ENCODE measurements at regions not wholly inside any gene's neighbourhood (a gene's known extent, or its start where the extent isn't known, plus 50 kb on each side); places are given as distances from the start of the nearest gene placed in this dataset.

GRCh38 chr1:57500136-57500830 is 76.4 kb upstream of the DAB1 start:
- no peak for DNase-seq (ENCODE audit: low read depth in 2 of 2)

GRCh38 chr1:57494530-57495079 is 70.7 kb upstream of the DAB1 start:
- DNase-seq (ENCODE audit: low read depth in 2 of 2), result no peak

GRCh38 chr1:57492586-57493226 is 68.8 kb upstream of the DAB1 start:
- no peak for DNase-seq (ENCODE audit: low read depth in 2 of 2)

- DNase-seq (ENCODE audit: low read depth in 2 of 2), result no peak
These were observed 65.6 kb upstream of the DAB1 start for GRCh38 chr1:57489358-57490036.

GRCh38 chr1:57485643-57486042 is 61.8 kb upstream of the DAB1 start:
- DNase-seq (ENCODE audit: low read depth in 2 of 2), result no peak

GRCh38 chr1:57483954-57484353 is 60.1 kb upstream of the DAB1 start:
- no peak for DNase-seq (ENCODE audit: low read depth in 2 of 2)

- no peak for DNase-seq (ENCODE audit: low read depth in 2 of 2)
These were observed 55.6 kb upstream of the DAB1 start for GRCh38 chr1:57479471-57479870.

- no peak for DNase-seq (ENCODE audit: low read depth in 2 of 2)
These were observed 51.5 kb upstream of the DAB1 start for GRCh38 chr1:57475366-57475765.

- DNase-seq (ENCODE audit: low read depth in 2 of 2), result no peak
These were observed 50.4 kb upstream of the DAB1 start for GRCh38 chr1:57474137-57474750.
